ENCODE measurements at regions not wholly inside any gene's neighbourhood (a gene's known extent, or its start where the extent isn't known, plus 50 kb on each side); places are given as distances from the start of the nearest gene placed in this dataset.

- H3K27ac Mint-ChIP-seq: no peak overlapping the region
- no peak overlapping the region for H3K27ac ChIP-seq (ENCODE audit: low read depth in 1 of 2, low read length in 2 of 2)
- no peaks in the 10 kb centered on the region for H3K9me3 ChIP-seq (ENCODE audit: control insufficient read depth in 1 of 2, insufficient read depth in 1 of 2, low read length in 2 of 2)
- no peaks in the 10 kb centered on the region for H3K36me3 Mint-ChIP-seq (ENCODE audit: low read depth)
- H3K4me1 ChIP-seq (ENCODE audit: insufficient read depth, low read length): no peaks in the 10 kb centered on the region
- ChIA-PET CTCF (no interaction called here), POLR2A (no interaction called here)
- H3K4me3 Mint-ChIP-seq: no peak overlapping the region
- no peak overlapping the region for H3K4me3 ChIP-seq (ENCODE audit: low read length)
- ATAC-seq (ENCODE audit: poor library complexity) (no peak), DNase-seq (no peak)
- no peaks in the 10 kb centered on the region for H3K27me3 ChIP-seq (ENCODE audit: control insufficient read depth in 1 of 2, insufficient read depth in 2 of 2, low read length in 2 of 2)
- TF ChIP-seq CTCF (IDR thresholded peaks at IDR 0.05): no peak
- H3K9me3 Mint-ChIP-seq: peaks cover 5% of the 10 kb centered on the region
- H3K27me3 Mint-ChIP-seq: peaks cover 11% of the 10 kb centered on the region
- H3K36me3 ChIP-seq (ENCODE audit: insufficient read depth, low read length): no peaks in the 10 kb centered on the region
- H3K4me1 Mint-ChIP-seq (ENCODE audit: low read depth): no peaks in the 10 kb centered on the region
- intact Hi-C loops (cut with DNase I, micrococcal nuclease): no loop called here
These were observed 170.6 kb upstream of the STXBP6 start for GRCh38 chr14:25220514-25220913.

GRCh38 chr14:25215607-25216006 is 165.7 kb upstream of the STXBP6 start:
- H3K27me3 Mint-ChIP-seq: no peaks in the 10 kb centered on the region
- no peaks in the 10 kb centered on the region for H3K4me1 Mint-ChIP-seq (ENCODE audit: low read depth)
- Histone ChIP-seq H3K9me3 (ENCODE audit: control insufficient read depth in 1 of 2, insufficient read depth in 1 of 2, low read length in 2 of 2) (no peaks in the 10 kb centered on the region), H3K4me1 (ENCODE audit: insufficient read depth, low read length) (no peaks in the 10 kb centered on the region), H3K36me3 (ENCODE audit: insufficient read depth, low read length) (no peaks in the 10 kb centered on the region), H3K27me3 (ENCODE audit: control insufficient read depth in 1 of 2, insufficient read depth in 2 of 2, low read length in 2 of 2) (no peaks in the 10 kb centered on the region), H3K4me3 (ENCODE audit: low read length) (no peak overlapping the region), H3K27ac (ENCODE audit: low read depth in 1 of 2, low read length in 2 of 2) (no peak overlapping the region)
- TF ChIP-seq CTCF (IDR thresholded peaks at IDR 0.05): no peak
- no peak for DNase-seq
- H3K36me3 Mint-ChIP-seq (ENCODE audit: low read depth): no peaks in the 10 kb centered on the region
- ChIA-PET CTCF (no interaction called here), POLR2A (no interaction called here)
- H3K4me3 Mint-ChIP-seq: no peak overlapping the region
- H3K9me3 Mint-ChIP-seq: peaks cover 9% of the 10 kb centered on the region
- ATAC-seq (ENCODE audit: poor library complexity): no peak
- intact Hi-C loops (cut with DNase I, micrococcal nuclease): no loop called here
- no peak overlapping the region for H3K27ac Mint-ChIP-seq

- no peak overlapping the region for H3K4me3 Mint-ChIP-seq
- TF ChIP-seq CTCF (IDR thresholded peaks at IDR 0.05): no peak
- Histone ChIP-seq H3K27me3 (ENCODE audit: control insufficient read depth in 1 of 2, insufficient read depth in 2 of 2, low read length in 2 of 2) (no peaks in the 10 kb centered on the region), H3K9me3 (ENCODE audit: control insufficient read depth in 1 of 2, insufficient read depth in 1 of 2, low read length in 2 of 2) (no peaks in the 10 kb centered on the region), H3K27ac (ENCODE audit: low read depth in 1 of 2, low read length in 2 of 2) (no peak overlapping the region), H3K4me3 (ENCODE audit: low read length) (no peak overlapping the region), H3K36me3 (ENCODE audit: insufficient read depth, low read length) (no peaks in the 10 kb centered on the region), H3K4me1 (ENCODE audit: insufficient read depth, low read length) (no peaks in the 10 kb centered on the region)
- H3K27me3 Mint-ChIP-seq: no peaks in the 10 kb centered on the region
- DNase-seq (no peak), ATAC-seq (ENCODE audit: poor library complexity) (no peak)
- CTCF ChIA-PET: no interaction called here
- intact Hi-C loops (cut with DNase I, micrococcal nuclease): no loop called here
- H3K4me1 Mint-ChIP-seq (ENCODE audit: low read depth): no peaks in the 10 kb centered on the region
- H3K9me3 Mint-ChIP-seq: no peaks in the 10 kb centered on the region
- no peaks in the 10 kb centered on the region for H3K36me3 Mint-ChIP-seq (ENCODE audit: low read depth)
- POLR2A ChIA-PET: no interaction called here
- H3K27ac Mint-ChIP-seq: no peak overlapping the region
These were observed 147.9 kb upstream of the STXBP6 start for GRCh38 chr14:25197885-25198284.

Data from CD4-positive, alpha-beta T cell (primary cell).